H1 (cell line): ENCODE measurements at regions not wholly inside any gene's neighbourhood (a gene's known extent, or its start where the extent isn't known, plus 50 kb on each side); places are given as distances from the start of the nearest gene placed in this dataset.
"Not testable (repeated sequence)": the region's sequence is repeated elsewhere in the genome, so short reads cannot be mapped to it uniquely, and the experiment has no call there.

ENCODE experiments used
- CTCF ChIA-PET: fragments of 300-600 bp; sonication (Branson Sonifier 250); formaldehyde crosslinking; loops from one replicate; lab custom pipeline; 2021; ENCODE audit not compliant: partially characterized antibody; lab: Charles Lee
- POLR2A ChIA-PET: fragments of 300-600 bp; sonication (Branson Sonifier 250); formaldehyde crosslinking; loops from one replicate; lab custom pipeline; 2021; ENCODE audit warnings: inconsistent platforms; ENCODE audit not compliant: partially characterized antibody; lab: Charles Lee
- DNase-seq, 2 experiments: peaks; one replicate each; pipeline versions ENCODE4 v3.0.0 to v3.0.0-alpha.2; 2010 to 2022; ENCODE audit warnings: low spot score in 2 of 2, low read depth in 1 of 2, mixed read lengths in 1 of 2
- FAIRE-seq: peaks from 2 replicates; lab custom pipeline; 2011; peaks lifted over from hg19 to GRCh38; lab: Jason Lieb, UNC
- H2AFZ ChIP-seq: 2 replicates; pipeline ENCODE4 v1.8.1; 2012; ENCODE audit warnings: low read length, inconsistent platforms
- H2AK5ac ChIP-seq: 2 replicates; pipeline ENCODE4 v1.6.1; 2013; ENCODE audit warnings: low read depth, low read length
- H2BK120ac ChIP-seq: replicated peaks from 2 replicates; pipeline ENCODE3; 2013; ENCODE audit warnings: low read depth, low read length, inconsistent platforms
- H2BK12ac ChIP-seq: 2 replicates; pipeline ENCODE4 v1.6.1; 2013; ENCODE audit warnings: low read depth, low read length
- H2BK15ac ChIP-seq: 2 replicates; pipeline ENCODE4 v1.6.1; 2013; ENCODE audit warnings: low read length
- H2BK20ac ChIP-seq: 2 replicates; pipeline ENCODE4 v1.6.1; 2013; ENCODE audit warnings: low read length
- H2BK5ac ChIP-seq: 2 replicates; pipeline ENCODE4 v1.6.1; 2013; ENCODE audit warnings: low read depth, low read length
- H3K14ac ChIP-seq: 2 replicates; pipeline ENCODE4 v1.6.1; 2013; ENCODE audit warnings: inconsistent platforms; ENCODE audit not compliant: insufficient read length
- H3K18ac ChIP-seq: 2 replicates; pipeline ENCODE4 v1.6.1; 2013; ENCODE audit warnings: low read length; ENCODE audit errors: extremely low read depth
- H3K23ac ChIP-seq: 2 replicates; pipeline ENCODE4 v1.6.1; 2013; ENCODE audit warnings: inconsistent platforms; ENCODE audit not compliant: insufficient read length
- H3K23me2 ChIP-seq: 2 replicates; pipeline ENCODE4 v1.6.1; 2013; ENCODE audit warnings: low read depth, low read length
- H3K27ac ChIP-seq: 2 replicates; pipeline ENCODE4 v1.6.1; 2011; ENCODE audit warnings: low read depth, low read length, inconsistent platforms
- H3K27me3 ChIP-seq, 4 experiments: replicated peaks in 1 of 4; 1 replicate in 1 of 4; 2 replicates in 3 of 4; pipeline versions ENCODE4 v1.6.1 to v1.8.1; 2011 to 2013; ENCODE audit warnings: low read length in 3 of 4, mild to moderate bottlenecking in 3 of 4, inconsistent platforms in 2 of 4, mixed read lengths in 2 of 4, moderate library complexity in 1 of 4; ENCODE audit not compliant: control insufficient read depth in 3 of 4, insufficient read depth in 3 of 4; ENCODE audit errors: extremely low read depth in 1 of 4
- H3K36me3 ChIP-seq, 4 experiments: 2 replicates each; pipeline versions ENCODE4 v1.6.1 to v1.8.1; 2011 to 2013; ENCODE audit warnings: mild to moderate bottlenecking in 4 of 4, low read length in 3 of 4, moderate library complexity in 2 of 4, control low read depth in 1 of 4, inconsistent platforms in 1 of 4; ENCODE audit not compliant: insufficient read depth in 4 of 4, control insufficient read depth in 2 of 4
- H3K4ac ChIP-seq: replicated peaks from 2 replicates; pipeline ENCODE3; 2013; ENCODE audit warnings: low read length, low read depth, mixed read lengths, inconsistent platforms; ENCODE audit not compliant: insufficient read length
- H3K4me1 ChIP-seq, 4 experiments: replicated peaks in 1 of 4; 1 replicate in 1 of 4; 2 replicates in 3 of 4; pipeline versions ENCODE4 v1.6.1 to v1.8.1; 2011 to 2013; ENCODE audit warnings: low read length in 3 of 4, inconsistent platforms in 2 of 4, mixed read lengths in 1 of 4; ENCODE audit not compliant: insufficient read depth in 4 of 4, control insufficient read depth in 3 of 4
- H3K4me2 ChIP-seq, 2 experiments: 2 replicates each; pipeline versions ENCODE4 v1.6.1 to v1.8.1; 2011 to 2013; ENCODE audit warnings: low read depth in 2 of 2, low read length in 2 of 2, control low read depth in 1 of 2, inconsistent platforms in 1 of 2, mild to moderate bottlenecking in 1 of 2; ENCODE audit not compliant: insufficient read depth in 1 of 2
- H3K4me3 ChIP-seq, 4 experiments: fragments of 200-600, 300-600 bp in 1 of 4; sonication (generic), shearing (Covaris generic), sonication (Bioruptor Twin) in 1 of 4; 2 replicates each; pipeline versions ENCODE4 v1.5.1 to v1.8.1; 2011 to 2016; ENCODE audit warnings: low read length in 4 of 4, low read depth in 3 of 4, control low read depth in 2 of 4, inconsistent platforms in 2 of 4, mild to moderate bottlenecking in 2 of 4, mixed read lengths in 1 of 4, moderate library complexity in 1 of 4; ENCODE audit not compliant: insufficient read depth in 2 of 4; ENCODE audit errors: extremely low read depth in 1 of 4
- H3K56ac ChIP-seq: replicated peaks from 2 replicates; pipeline ENCODE3; 2013; ENCODE audit warnings: low read depth, mild to moderate bottlenecking, mixed read lengths, low read length, inconsistent platforms; ENCODE audit not compliant: insufficient read length
- H3K79me1 ChIP-seq: 2 replicates; pipeline ENCODE4 v1.6.1; 2013; ENCODE audit warnings: low read depth, low read length, control low read depth
- H3K79me2 ChIP-seq, 2 experiments: 2 replicates each; pipeline versions ENCODE4 v1.6.1 to v1.8.1; 2012 to 2013; ENCODE audit warnings: low read length in 2 of 2, mild to moderate bottlenecking in 2 of 2, inconsistent platforms in 1 of 2; ENCODE audit not compliant: insufficient read depth in 2 of 2, control insufficient read depth in 1 of 2
- H3K9ac ChIP-seq, 4 experiments: replicated peaks in 1 of 4; 1 replicate in 1 of 4; 2 replicates in 3 of 4; pipeline versions ENCODE4 v1.6.1 to v1.8.1; 2011 to 2013; ENCODE audit warnings: low read depth in 3 of 4, low read length in 3 of 4, control low read depth in 2 of 4, mild to moderate bottlenecking in 2 of 4, moderate library complexity in 2 of 4, inconsistent platforms in 1 of 4; ENCODE audit errors: extremely low read depth in 1 of 4
- H3K9me3 ChIP-seq, 2 experiments: 2 replicates each; pipeline versions ENCODE4 v1.6.1 to v1.8.1; 2012 to 2013; ENCODE audit warnings: mild to moderate bottlenecking in 2 of 2, moderate library complexity in 2 of 2, control low read depth in 1 of 2, inconsistent platforms in 1 of 2, low read depth in 1 of 2, low read length in 1 of 2, mixed read lengths in 1 of 2; ENCODE audit not compliant: insufficient read depth in 2 of 2
- H4K20me1 ChIP-seq, 2 experiments: replicated peaks in 1 of 2; 2 replicates each; pipeline versions ENCODE3 to v1.8.1; 2011 to 2013; ENCODE audit warnings: inconsistent platforms in 2 of 2, low read length in 2 of 2, mild to moderate bottlenecking in 1 of 2; ENCODE audit not compliant: insufficient read depth in 2 of 2, control insufficient read depth in 1 of 2
- H4K5ac ChIP-seq: 2 replicates; pipeline ENCODE4 v1.6.1; 2013; ENCODE audit warnings: low read length, low read depth, mixed read lengths, inconsistent platforms; ENCODE audit not compliant: insufficient read length
- H4K8ac ChIP-seq: 2 replicates; pipeline ENCODE4 v1.8.0; 2013; ENCODE audit warnings: mild to moderate bottlenecking, moderate library complexity, low read length, inconsistent platforms; ENCODE audit not compliant: insufficient read depth; ENCODE audit errors: extremely low read depth
- H4K91ac ChIP-seq: replicated peaks from 2 replicates; pipeline ENCODE3; 2013; ENCODE audit warnings: low read length, mixed read lengths, inconsistent platforms; ENCODE audit not compliant: insufficient read length
- WGBS, 2 experiments: shearing (Covaris generic) in 1 of 2; methylation state at CpG; one replicate each; pipeline versions ENCODE4 v1.1.6 to v1.1.7; 2013 to 2015; ENCODE audit warnings: low lambda C conversion rate in 2 of 2, mixed read lengths in 2 of 2, inconsistent platforms in 1 of 2, low coverage in 1 of 2, missing lambda C conversion rate in 1 of 2; ENCODE audit not compliant: insufficient replicate concordance in 2 of 2, insufficient coverage in 1 of 2, insufficient read length in 1 of 2; ENCODE audit errors: extremely low coverage in 1 of 2, missing lambda C conversion rate in 1 of 2; 5-methylcytosine and 5-hydroxymethylcytosine counted together

DNA sequence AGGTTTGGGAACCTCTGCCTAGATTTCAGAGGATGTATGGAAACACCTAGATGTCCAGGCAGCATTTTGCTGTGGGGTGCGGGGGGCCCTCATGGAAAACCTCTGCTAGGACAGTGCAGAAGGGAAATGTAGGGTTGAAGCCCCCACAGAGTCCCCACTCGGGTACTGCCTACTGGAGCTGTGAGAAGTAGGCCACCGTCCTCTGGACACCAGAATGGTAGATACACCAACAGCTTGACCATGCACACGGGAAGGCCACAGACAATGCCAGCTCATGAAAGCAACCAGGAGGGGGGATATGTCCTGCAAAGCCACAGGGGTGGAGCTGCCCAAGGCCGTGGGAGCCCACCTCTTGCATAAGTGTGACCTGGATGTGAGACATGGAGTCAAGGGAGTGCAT, 1336.5 kb downstream of the SPATA31A7 start:
- H3K23me2 ChIP-seq, H4K8ac ChIP-seq, H2AFZ ChIP-seq, H3K56ac ChIP-seq, H2BK5ac ChIP-seq, FAIRE-seq, H2BK12ac ChIP-seq, H3K4me2 ChIP-seq, POLR2A ChIA-PET, H4K5ac ChIP-seq, H3K79me2 ChIP-seq, H3K9ac ChIP-seq, H3K4me1 ChIP-seq, H3K27me3 ChIP-seq, CTCF ChIA-PET, H3K79me1 ChIP-seq, H3K14ac ChIP-seq, H3K4me3 ChIP-seq, H2BK120ac ChIP-seq, DNase-seq, H3K36me3 ChIP-seq, H4K20me1 ChIP-seq, H2BK15ac ChIP-seq, H2AK5ac ChIP-seq, H2BK20ac ChIP-seq, H3K4ac ChIP-seq, H3K23ac ChIP-seq, H4K91ac ChIP-seq, H3K9me3 ChIP-seq, H3K18ac ChIP-seq, H3K27ac ChIP-seq: not testable (repeated sequence)
- WGBS, 2 experiments: 79% methylated on average over 4 of the region's 5 CpGs; no CpG with 5 or more reads in 1 of the 2 experiments

DNA sequence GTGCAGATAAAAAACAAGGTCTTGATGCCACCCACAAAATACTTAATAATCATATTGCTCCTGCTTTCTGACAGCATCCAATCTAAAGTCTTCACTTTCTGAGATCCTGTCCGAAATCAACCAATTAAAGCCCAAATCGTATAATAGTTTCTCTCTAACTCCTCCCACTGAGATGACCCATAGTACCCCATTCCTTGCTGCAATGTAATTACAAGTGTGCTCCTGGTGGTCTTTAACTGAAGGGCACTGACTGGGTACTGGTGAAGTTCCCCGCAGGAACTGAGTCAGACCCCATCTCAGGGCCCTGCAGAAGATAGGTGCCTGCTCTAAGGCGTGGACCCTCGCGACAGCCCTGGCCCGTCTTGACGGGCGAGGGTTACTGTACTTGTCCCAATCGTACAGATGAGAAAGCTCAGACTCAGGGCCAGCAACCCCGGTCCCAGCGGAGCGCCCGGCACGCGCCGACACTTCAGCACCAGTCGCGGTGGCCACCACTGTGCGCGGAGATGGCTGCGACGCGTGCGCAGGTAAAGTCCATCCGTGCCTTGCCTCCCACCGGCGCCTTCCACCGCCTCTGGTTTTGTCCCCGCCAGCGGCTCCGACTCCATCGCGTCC, 1342.4 kb downstream of the SPATA31A7 start:
- H2AK5ac ChIP-seq: not testable (repeated sequence)

More for the DNA sequence above, 1342.4 kb downstream of the SPATA31A7 start:
- H3K79me2 ChIP-seq, H3K23me2 ChIP-seq, H3K4ac ChIP-seq, CTCF ChIA-PET, H2BK120ac ChIP-seq, H3K79me1 ChIP-seq, H3K9me3 ChIP-seq, H4K5ac ChIP-seq, H3K4me3 ChIP-seq, H3K23ac ChIP-seq, H2BK15ac ChIP-seq, H4K91ac ChIP-seq, H3K14ac ChIP-seq, FAIRE-seq, H3K4me2 ChIP-seq, H3K27me3 ChIP-seq, H3K4me1 ChIP-seq, H4K20me1 ChIP-seq, H3K18ac ChIP-seq, H4K8ac ChIP-seq, H3K27ac ChIP-seq, H3K56ac ChIP-seq, H3K36me3 ChIP-seq, H3K9ac ChIP-seq, POLR2A ChIA-PET, H2AFZ ChIP-seq, H2BK20ac ChIP-seq, H2BK12ac ChIP-seq, H2BK5ac ChIP-seq: not testable (repeated sequence)
- DNase-seq: peak in 1 of 2 experiments; percentile 45
- WGBS, 2 experiments: 89% methylated on average over 1 of the region's 34 CpGs; no CpG with 5 or more reads in 1 of the 2 experiments
